ENCODE measurements at regions not wholly inside any gene's neighbourhood (a gene's known extent, or its start where the extent isn't known, plus 50 kb on each side); places are given as distances from the start of the nearest gene placed in this dataset.

GRCh38 chr7:12979181-12979580 lies 291.7 kb downstream of the ARL4A start:
- Histone ChIP-seq H3K79me2 (ENCODE audit: low read depth) (no peaks in the 10 kb centered on the region), H3F3A (ENCODE audit: insufficient read depth, low read depth) (no peaks in the 10 kb centered on the region; the same call in 1 of the 2 replicates), H3K4me1 (replicated peaks; ENCODE audit: insufficient read depth) (no peaks in the 10 kb centered on the region), H3K27ac (no peak overlapping the region), H3K36me3 (ENCODE audit: low read depth) (no peaks in the 10 kb centered on the region), H2AFZ (no peak overlapping the region), H3K9me3 (ENCODE audit: insufficient read depth, low read depth) (no peaks in the 10 kb centered on the region), H3K27me3 (ENCODE audit: insufficient read depth, low read depth) (no peaks in the 10 kb centered on the region), H3K9me2 (ENCODE audit: insufficient read depth) (peaks cover 7% of the 10 kb centered on the region), H3K4me3 (no peak overlapping the region), H3K4me2 (no peak overlapping the region), H4K20me1 (ENCODE audit: insufficient read depth) (no peaks in the 10 kb centered on the region)
- intact Hi-C loops (cut with micrococcal nuclease; ENCODE audit: unreplicated experiment), result no loop called here
- CTCF ChIA-PET, result no interaction called here
- POLR2A ChIA-PET (ENCODE audit: unreplicated experiment), result no interaction called here
- no peak for DNase-seq
- no peak for TF ChIP-seq CTCF (conservative IDR thresholded peaks at IDR 0.05)
- TF ChIP-seq EZH2 (IDR thresholded peaks at IDR 0.05; ENCODE audit: low read depth), result no peak
- BruUV-seq (replicated peaks), result no TSS peak

DNA sequence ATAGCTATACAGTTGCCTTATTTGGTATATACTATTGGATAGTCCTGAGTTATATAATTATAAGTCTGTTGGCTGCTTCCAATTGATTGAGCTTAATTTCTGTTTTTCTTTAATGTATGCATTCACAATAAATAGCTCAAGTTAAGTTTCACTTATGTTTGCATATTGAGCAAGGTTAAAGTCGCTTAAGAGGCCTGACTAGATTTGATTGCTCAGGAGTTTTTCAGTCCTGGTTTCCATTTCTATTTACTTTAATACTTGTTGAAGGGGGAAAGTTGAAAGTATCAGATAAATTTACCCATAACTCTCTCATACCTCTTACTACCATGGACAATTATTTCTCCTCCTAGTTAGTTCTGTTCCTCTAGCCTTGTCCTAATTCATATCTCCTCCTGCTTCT lies 294.7 kb downstream of the ARL4A start:
- no peak for TF ChIP-seq CTCF (conservative IDR thresholded peaks at IDR 0.05)
- TF ChIP-seq EZH2 (IDR thresholded peaks at IDR 0.05; ENCODE audit: low read depth), result no peak
- Histone ChIP-seq H3K9me3 (ENCODE audit: insufficient read depth, low read depth) (no peaks in the 10 kb centered on the region), H3K4me1 (replicated peaks; ENCODE audit: insufficient read depth) (peaks cover 3% of the 10 kb centered on the region; the same call in 1 of the 2 replicates), H3K9me2 (ENCODE audit: insufficient read depth) (peaks cover 7% of the 10 kb centered on the region; the same call in 1 of the 2 replicates), H4K20me1 (ENCODE audit: insufficient read depth) (no peaks in the 10 kb centered on the region), H3K27ac (no peak overlapping the region), H3K4me3 (no peak overlapping the region), H3K36me3 (ENCODE audit: low read depth) (no peaks in the 10 kb centered on the region), H3K4me2 (no peak overlapping the region), H3F3A (ENCODE audit: insufficient read depth, low read depth) (no peaks in the 10 kb centered on the region; the same call in 1 of the 2 replicates), H2AFZ (no peak overlapping the region), H3K27me3 (ENCODE audit: insufficient read depth, low read depth) (no peaks in the 10 kb centered on the region), H3K79me2 (ENCODE audit: low read depth) (no peaks in the 10 kb centered on the region)
- no TSS peak for BruUV-seq (replicated peaks)
- intact Hi-C loops (cut with micrococcal nuclease; ENCODE audit: unreplicated experiment), result no loop called here
- CTCF ChIA-PET, result no interaction called here
- POLR2A ChIA-PET (ENCODE audit: unreplicated experiment), result no interaction called here
- DNase-seq, result no peak

DNA sequence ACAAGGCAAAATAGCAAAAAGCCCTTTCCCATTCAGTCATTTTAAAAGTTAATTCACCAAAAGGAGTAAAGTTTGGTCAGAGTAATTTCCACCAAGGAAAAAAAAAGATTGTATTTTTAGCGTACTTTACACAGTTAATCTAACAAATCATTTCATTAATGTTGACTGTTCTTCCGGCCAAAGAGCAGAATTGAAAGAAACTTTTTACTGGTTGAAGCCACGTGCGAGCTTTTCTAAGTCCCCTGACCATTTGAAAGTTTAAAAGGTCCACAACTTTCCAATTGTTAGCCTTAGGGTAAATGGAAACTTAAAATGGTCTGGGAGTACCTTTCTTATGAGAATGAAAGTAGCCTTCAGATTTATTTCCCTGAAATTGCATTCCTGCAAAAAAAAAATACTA lies 296.7 kb downstream of the ARL4A start:
- no peaks in the 10 kb centered on the region for H3K9me3 ChIP-seq (ENCODE audit: insufficient read depth, low read depth)
- no peaks in the 10 kb centered on the region for H3F3A ChIP-seq (ENCODE audit: insufficient read depth, low read depth)
- H3K27me3 ChIP-seq (ENCODE audit: insufficient read depth, low read depth), result no peaks in the 10 kb centered on the region
- H2AFZ ChIP-seq, result no peak overlapping the region
- POLR2A ChIA-PET (ENCODE audit: unreplicated experiment), result no interaction called here
- H4K20me1 ChIP-seq (ENCODE audit: insufficient read depth), result no peaks in the 10 kb centered on the region
- no peak for DNase-seq
- no peak overlapping the region for H3K27ac ChIP-seq
- no peak overlapping the region for H3K4me2 ChIP-seq
- peaks cover 7% of the 10 kb centered on the region for H3K4me1 ChIP-seq (replicated peaks; ENCODE audit: insufficient read depth)
- intact Hi-C loops (cut with micrococcal nuclease; ENCODE audit: unreplicated experiment), result no loop called here
- no peaks in the 10 kb centered on the region; the same call in 1 of the 2 replicates for H3K9me2 ChIP-seq (ENCODE audit: insufficient read depth)
- no TSS peak for BruUV-seq (replicated peaks)
- no peak overlapping the region for H3K4me3 ChIP-seq
- H3K36me3 ChIP-seq (ENCODE audit: low read depth), result no peaks in the 10 kb centered on the region
- TF ChIP-seq EZH2 (IDR thresholded peaks at IDR 0.05; ENCODE audit: low read depth), result no peak
- no peak for TF ChIP-seq CTCF (conservative IDR thresholded peaks at IDR 0.05)
- CTCF ChIA-PET, result no interaction called here
- no peaks in the 10 kb centered on the region for H3K79me2 ChIP-seq (ENCODE audit: low read depth)

Measured in PC-9 (cell line).